Duodenal mucosa (tissue), 2 donors: ENCODE measurements at regions not wholly inside any gene's neighbourhood (a gene's known extent, or its start where the extent isn't known, plus 50 kb on each side); places are given as distances from the start of the nearest gene placed in this dataset.

Experiments used
- H3K27ac ChIP-seq: one replicate; pipeline ENCODE4 v1.7.0; 2013; ENCODE audit warnings: low read depth, low read length
- H3K27me3 ChIP-seq, 2 donors: one replicate each; pipeline ENCODE4 v1.7.0; 2013; ENCODE audit warnings: low read length in 2 of 2, control low read depth in 1 of 2; ENCODE audit not compliant: insufficient read depth in 2 of 2, control insufficient read depth in 1 of 2
- H3K36me3 ChIP-seq, 2 donors: one replicate each; pipeline ENCODE4 v1.7.0; 2013; ENCODE audit warnings: low read length in 2 of 2, control low read depth in 1 of 2; ENCODE audit not compliant: insufficient read depth in 2 of 2, control insufficient read depth in 1 of 2
- H3K4me1 ChIP-seq, 2 donors: one replicate each; pipeline ENCODE4 v1.7.0; 2013; ENCODE audit warnings: low read length in 2 of 2, control low read depth in 1 of 2; ENCODE audit not compliant: insufficient read depth in 2 of 2, control insufficient read depth in 1 of 2
- H3K4me3 ChIP-seq, 2 donors: one replicate each; pipeline ENCODE4 v1.7.0; 2013; ENCODE audit warnings: low read length in 2 of 2, low read depth in 1 of 2
- H3K9ac ChIP-seq, 2 donors: one replicate each; pipeline ENCODE4 v1.7.0; 2013; ENCODE audit warnings: low read length in 2 of 2, low read depth in 1 of 2
- H3K9me3 ChIP-seq, 2 donors: one replicate each; pipeline ENCODE4 v1.7.0; 2013; ENCODE audit warnings: low read length in 2 of 2, control low read depth in 1 of 2; ENCODE audit not compliant: control insufficient read depth in 1 of 2

DNA sequence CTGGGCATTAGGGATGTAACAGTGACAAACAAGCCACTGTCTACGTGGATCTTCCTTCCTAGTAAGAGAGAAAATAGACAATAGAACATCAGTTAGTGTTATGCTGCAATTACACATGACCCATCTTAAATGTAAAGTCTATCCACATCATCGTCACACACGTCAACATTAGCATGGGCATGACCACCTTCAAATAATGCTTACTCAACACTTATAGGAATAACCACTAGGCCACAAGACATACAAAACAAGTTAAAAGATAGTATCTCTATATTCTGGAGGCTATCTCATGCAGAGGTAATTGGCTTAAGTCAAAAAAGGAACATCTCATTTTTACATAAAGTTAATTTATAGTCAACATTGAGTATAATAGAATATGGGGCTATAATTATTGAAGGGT is 156.5 kb downstream of the MOXD1 start:
- H3K36me3 ChIP-seq: no peaks in the 10 kb centered on the region
- H3K27ac ChIP-seq: no peak overlapping the region
- no peaks in the 10 kb centered on the region for H3K9me3 ChIP-seq
- no peaks in the 10 kb centered on the region for H3K27me3 ChIP-seq
- H3K4me3 ChIP-seq: no peak overlapping the region
- no peak overlapping the region for H3K9ac ChIP-seq
- H3K4me1 ChIP-seq: no peaks in the 10 kb centered on the region

DNA sequence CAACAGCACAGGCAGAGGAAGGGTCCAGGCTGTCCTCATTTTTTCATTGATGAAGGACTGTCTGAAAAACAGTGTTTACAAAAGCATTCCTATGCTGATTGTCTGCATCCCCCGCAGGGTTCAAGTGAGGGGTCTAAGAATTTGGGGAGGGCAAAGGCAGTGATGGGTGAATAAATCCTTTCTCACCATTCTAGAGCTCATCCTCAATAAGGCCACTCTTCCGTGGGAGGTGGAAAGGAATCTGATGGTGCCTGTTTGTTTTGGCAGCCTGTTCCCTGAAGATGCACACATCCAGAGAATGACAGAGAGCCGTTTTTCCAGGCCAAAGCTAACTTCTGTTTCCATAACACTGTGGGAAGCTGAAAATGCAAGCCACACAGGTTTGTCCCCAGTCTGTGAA is 164.5 kb downstream of the MOXD1 start:
- H3K27me3 ChIP-seq: no peaks in the 10 kb centered on the region
- no peak overlapping the region for H3K9ac ChIP-seq
- no peaks in the 10 kb centered on the region for H3K36me3 ChIP-seq
- no peaks in the 10 kb centered on the region for H3K4me1 ChIP-seq
- H3K4me3 ChIP-seq: no peak overlapping the region
- H3K9me3 ChIP-seq: no peaks in the 10 kb centered on the region
- no peak overlapping the region for H3K27ac ChIP-seq

DNA sequence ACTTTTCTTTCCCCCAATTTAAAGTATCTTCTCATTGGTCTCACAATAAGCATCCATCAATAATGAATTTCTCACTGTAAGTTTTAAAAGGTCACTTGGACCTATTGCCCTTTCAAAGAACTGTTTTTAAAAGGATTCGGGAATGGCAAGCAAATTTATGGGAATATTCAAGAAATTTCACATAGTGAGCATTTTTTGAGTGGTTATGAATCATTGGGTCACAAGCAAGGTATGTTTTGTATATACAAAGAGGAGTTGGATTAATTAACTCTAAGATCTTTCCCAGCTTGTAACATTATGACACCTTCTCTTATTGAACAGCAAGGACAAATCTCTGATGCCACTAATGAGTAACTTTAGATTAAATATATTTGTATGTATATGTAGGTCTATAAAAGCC is 165.0 kb downstream of the MOXD1 start:
- Histone ChIP-seq H3K4me3 (no peak overlapping the region), H3K4me1 (no peaks in the 10 kb centered on the region)

DNA sequence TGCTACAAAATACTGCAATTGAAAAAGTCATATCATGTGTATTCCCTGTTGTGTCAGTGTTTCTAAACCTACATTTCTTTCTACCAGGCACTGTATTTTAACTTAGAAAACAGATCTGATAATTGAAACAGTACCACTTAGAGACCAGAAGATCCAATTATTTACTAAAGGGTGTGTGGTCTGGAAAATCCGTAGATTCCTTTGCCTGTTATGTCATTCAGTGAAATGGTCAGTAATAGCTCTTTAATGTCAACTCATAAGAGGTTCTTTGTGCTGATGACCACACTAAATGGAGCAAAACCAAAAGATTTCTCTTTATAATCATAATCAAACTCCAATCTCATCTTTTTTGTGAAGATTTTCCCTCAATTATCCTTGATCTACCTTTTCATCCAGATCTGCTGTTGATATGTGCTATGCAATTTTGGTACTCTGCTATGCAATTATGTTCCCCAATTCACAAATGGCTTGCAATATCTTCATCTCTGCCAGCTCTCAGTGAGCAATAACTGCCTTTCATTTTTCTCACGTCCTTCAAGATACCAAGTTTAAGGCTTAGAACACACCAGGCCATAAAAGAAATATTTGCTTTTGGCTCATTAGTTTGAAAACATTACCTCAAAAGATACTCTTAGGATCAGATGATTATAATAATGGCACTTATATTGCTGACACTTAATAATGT is 165.5 kb downstream of the MOXD1 start:
- Histone ChIP-seq H3K27me3 (no peaks in the 10 kb centered on the region), H3K9me3 (no peaks in the 10 kb centered on the region), H3K36me3 (no peaks in the 10 kb centered on the region), H3K27ac (no peak overlapping the region), H3K4me1 (no peaks in the 10 kb centered on the region), H3K4me3 (no peak overlapping the region), H3K9ac (no peak overlapping the region)

More for the DNA sequence above, 165.0 kb downstream of the MOXD1 start:
- no peaks in the 10 kb centered on the region for H3K9me3 ChIP-seq
- H3K9ac ChIP-seq: no peak overlapping the region
- H3K27me3 ChIP-seq: no peaks in the 10 kb centered on the region
- no peaks in the 10 kb centered on the region for H3K36me3 ChIP-seq
- no peak overlapping the region for H3K27ac ChIP-seq

DNA sequence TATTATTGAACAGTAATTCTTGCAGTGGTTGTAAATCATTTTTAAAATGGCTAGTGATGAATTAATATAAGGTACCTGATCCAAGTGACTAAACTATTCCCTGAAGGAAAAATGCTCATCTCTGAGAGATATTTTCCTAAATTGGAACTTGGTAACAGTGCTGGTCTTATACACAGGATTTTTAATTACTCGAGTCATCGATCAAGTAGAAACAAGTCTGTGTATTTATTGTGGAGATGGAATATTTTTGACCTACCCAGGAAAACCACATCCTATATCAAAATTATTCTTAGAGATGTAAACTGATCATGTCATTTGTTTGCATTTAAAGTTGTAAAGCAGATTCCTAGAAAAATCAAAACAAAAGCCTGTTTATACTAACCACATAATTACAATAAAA is 166.9 kb downstream of the MOXD1 start:
- Histone ChIP-seq H3K4me3 (no peak overlapping the region), H3K36me3 (no peaks in the 10 kb centered on the region), H3K4me1 (no peaks in the 10 kb centered on the region), H3K9ac (no peak overlapping the region), H3K27ac (no peak overlapping the region), H3K9me3 (no peaks in the 10 kb centered on the region), H3K27me3 (no peaks in the 10 kb centered on the region)

DNA sequence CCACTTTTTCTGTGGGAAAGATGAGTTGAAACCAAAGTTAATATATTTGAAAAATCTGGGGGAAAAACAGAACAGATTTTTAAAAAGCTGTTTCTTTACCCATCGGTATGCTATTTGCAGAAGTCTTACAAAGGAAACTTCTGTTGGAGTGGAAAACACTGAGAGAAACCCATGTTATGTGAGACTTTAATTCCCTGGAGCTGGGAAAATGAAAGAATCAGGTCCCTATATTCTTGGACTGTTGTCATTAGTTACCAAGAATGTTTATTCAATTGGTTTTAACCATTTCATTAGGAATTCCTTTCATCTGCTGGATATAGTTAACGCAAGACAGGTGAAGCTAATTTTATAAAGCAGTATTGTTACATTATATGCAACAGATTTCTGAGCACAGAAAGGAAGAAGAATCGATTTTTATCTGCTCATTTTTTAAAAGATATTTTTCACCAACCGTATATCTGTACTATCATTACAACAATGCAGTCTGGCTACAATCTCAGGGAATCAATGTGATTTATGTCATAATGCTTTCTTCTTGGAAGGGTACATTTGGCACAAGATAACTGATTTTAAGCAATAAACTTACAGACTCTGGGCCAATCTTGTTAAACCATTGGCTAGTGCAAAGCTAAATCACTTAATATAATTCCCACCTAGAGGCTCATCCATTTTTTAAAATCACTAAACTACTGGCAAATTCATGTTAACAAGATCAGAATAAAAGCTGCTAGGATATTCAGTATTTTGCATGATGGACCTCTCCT is 170.0 kb downstream of the MOXD1 start:
- Histone ChIP-seq H3K27ac (no peak overlapping the region), H3K4me1 (no peaks in the 10 kb centered on the region)

DNA sequence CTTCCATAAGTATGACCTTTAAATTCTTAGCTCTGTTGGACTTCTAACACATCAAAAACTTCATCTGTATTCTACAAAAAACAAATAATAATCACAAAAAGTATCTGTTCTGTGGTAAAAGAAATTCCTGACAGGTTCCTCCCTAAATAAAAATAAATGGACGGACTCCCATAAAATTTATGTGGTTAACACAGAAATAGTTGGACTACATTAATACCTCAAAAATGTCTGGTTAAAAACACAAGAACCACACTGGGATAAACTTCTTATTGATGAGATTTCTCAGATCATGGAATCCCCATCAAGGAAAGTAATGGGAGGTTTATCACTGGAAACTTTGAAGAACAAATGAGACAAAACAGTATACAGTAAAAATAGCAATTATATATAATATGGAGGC is 172.4 kb downstream of the MOXD1 start:
- H3K9ac ChIP-seq: no peak overlapping the region
- H3K36me3 ChIP-seq: no peaks in the 10 kb centered on the region
- H3K9me3 ChIP-seq: no peaks in the 10 kb centered on the region
- no peaks in the 10 kb centered on the region for H3K4me1 ChIP-seq
- no peaks in the 10 kb centered on the region for H3K27me3 ChIP-seq
- no peak overlapping the region for H3K4me3 ChIP-seq
- no peak overlapping the region for H3K27ac ChIP-seq

More for the DNA sequence above, 170.0 kb downstream of the MOXD1 start:
- H3K9me3 ChIP-seq: no peaks in the 10 kb centered on the region
- no peaks in the 10 kb centered on the region for H3K27me3 ChIP-seq
- no peak overlapping the region for H3K9ac ChIP-seq
- H3K4me3 ChIP-seq: no peak overlapping the region
- no peaks in the 10 kb centered on the region for H3K36me3 ChIP-seq

DNA sequence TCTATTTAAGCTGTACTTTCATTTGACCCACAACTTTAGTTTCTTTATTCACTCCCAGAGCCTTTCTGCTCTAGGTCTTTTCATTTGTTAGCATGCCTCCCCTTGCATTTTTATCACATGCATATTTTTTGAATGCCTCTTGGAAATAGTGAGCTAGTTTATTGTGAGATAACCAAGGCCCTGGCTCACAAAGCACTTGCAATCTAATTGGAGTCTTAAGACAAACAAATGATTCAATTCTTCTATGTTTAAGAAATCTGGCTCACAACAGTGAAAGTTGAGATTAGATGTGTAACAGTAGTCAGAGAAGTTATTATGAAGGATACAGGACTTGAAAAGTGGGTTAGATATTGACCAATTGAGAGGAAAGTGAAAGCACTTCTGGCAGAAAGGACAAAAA is 173.4 kb downstream of the MOXD1 start:
- Histone ChIP-seq H3K27ac (no peak overlapping the region), H3K4me1 (no peaks in the 10 kb centered on the region), H3K9ac (no peak overlapping the region), H3K9me3 (no peaks in the 10 kb centered on the region), H3K4me3 (no peak overlapping the region), H3K36me3 (no peaks in the 10 kb centered on the region), H3K27me3 (no peaks in the 10 kb centered on the region)

DNA sequence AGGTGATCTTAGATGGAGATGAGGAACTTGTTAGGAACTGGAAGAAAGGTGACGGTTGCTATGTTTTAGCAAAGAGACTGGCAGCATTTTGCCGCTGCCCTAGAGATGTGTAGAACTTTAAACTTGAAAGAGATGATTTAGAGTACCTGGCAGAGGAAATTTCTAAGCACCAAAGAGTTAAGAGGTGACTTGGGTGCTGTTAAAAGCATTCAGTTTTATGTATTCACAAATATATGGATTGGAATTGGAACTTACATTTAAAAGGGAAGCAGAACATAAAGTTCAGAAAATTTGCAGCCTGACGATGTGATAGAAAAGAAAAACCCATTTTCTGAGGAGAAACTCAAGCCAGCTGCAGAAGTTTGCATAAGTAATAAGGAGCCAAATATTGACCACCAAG is 176.3 kb downstream of the MOXD1 start:
- Histone ChIP-seq H3K9me3 (no peaks in the 10 kb centered on the region), H3K36me3 (no peaks in the 10 kb centered on the region), H3K27ac (no peak overlapping the region), H3K9ac (no peak overlapping the region), H3K27me3 (no peaks in the 10 kb centered on the region), H3K4me1 (no peaks in the 10 kb centered on the region), H3K4me3 (no peak overlapping the region)

DNA sequence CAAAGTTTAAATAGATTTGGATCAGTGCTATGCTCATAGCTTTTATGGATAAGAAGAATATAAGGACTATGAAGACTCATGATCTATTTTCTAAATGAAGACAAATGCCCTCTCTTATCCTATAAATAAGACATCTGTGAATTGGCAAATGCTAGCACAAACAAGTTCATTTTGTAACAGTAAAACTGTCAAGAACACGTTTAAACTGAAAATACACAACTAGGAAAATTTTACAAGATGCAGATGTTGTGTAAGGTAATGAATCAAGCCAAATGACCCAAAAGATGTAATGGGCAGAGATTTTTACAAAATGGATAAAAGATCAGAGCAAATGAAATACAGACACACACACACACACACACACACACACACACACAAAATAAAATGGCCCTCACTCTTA is 180.5 kb downstream of the MOXD1 start:
- H3K4me3 ChIP-seq: no peak overlapping the region

More for the DNA sequence above, 180.5 kb downstream of the MOXD1 start:
- Histone ChIP-seq H3K36me3 (no peaks in the 10 kb centered on the region), H3K27ac (no peak overlapping the region), H3K4me1 (no peaks in the 10 kb centered on the region), H3K9ac (no peak overlapping the region), H3K9me3 (no peaks in the 10 kb centered on the region), H3K27me3 (no peaks in the 10 kb centered on the region)
